NCI-H524 (cell line): ENCODE measurements at regions not wholly inside any gene's neighbourhood (a gene's known extent, or its start where the extent isn't known, plus 50 kb on each side); places are given as distances from the start of the nearest gene placed in this dataset.

Source experiments
- DNase-seq, 2 experiments: peaks; one replicate each; lab custom pipeline; 2025; lab: John Stamatoyannopoulos, UW

GRCh38 chr6:21997119-21998037, 299.5 kb downstream of the PRL start:
- peak; percentile 58 to 87 for DNase-seq

DNA sequence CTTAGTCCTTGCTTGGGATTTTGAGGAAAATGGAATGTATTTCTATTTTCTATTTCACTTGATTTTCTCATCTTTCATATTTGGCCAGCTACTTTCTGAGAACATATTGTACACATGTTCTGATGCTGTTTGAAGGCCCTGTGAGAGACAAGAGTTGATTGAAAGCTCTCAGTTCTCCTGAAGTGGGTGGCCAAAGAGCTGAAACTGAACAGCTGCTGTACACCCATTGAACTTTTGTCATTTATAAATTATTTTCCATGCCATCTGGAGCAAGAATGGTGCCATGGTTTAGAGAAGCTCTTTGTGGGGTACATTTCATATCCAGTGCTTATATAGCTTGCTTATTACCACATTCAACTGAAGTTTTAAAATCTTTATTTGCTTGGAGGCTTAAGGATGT, 298.3 kb downstream of the PRL start:
- DNase-seq: peak; percentile 79 to 91

- DNase-seq: peak; percentile 82 to 88
Observed at GRCh38 chr6:21999012-21999528, 297.8 kb downstream of the PRL start.

DNA sequence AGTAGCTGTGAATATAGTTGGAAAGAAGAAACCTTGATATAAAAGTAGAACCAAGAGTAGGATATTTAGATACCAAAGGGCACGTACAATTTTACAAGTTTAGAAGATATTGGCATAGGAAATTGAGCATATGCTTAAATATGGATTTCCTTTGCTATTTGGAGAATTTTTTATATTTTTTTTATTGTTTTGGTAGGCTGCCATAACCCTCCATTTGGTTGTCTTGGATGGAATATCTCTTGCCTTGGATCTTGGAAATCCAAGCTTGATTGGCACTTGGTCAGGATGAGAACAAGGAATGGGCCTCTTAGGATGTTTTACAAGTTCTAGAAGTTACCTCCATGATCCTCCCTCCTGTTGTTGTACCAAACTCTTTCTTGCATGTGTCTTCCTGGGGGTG, 297.1 kb downstream of the PRL start:
- no peak for DNase-seq

DNA sequence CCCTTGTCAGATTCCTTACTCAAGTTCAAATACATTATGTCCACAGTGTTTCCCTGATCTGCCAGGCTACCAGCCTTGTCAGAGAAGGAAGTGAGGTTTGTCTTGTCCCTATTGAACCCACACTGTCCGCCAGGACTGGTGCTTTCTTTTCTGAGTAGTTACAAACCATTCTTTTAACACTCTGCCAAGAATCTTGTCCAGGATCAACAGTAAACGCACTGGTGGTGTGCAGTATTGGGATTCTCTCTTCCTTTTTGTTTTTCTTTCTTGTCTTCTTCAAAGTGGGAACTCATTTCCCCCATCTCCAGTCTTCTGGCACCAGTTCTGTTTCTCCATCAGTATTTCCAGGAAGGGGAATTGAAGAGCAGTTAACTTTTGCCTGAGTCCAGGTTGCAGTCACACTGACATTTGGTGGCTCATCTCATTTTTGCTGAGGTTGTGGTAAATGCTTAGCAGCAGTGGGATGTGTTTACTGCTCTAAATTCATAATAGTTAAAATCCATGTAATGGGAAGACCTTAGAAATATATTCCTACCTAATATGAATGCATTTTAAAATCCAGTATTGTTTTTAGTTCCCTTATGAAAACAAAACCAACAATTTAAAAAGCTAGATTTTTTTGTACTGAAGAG, 295.3 kb downstream of the PRL start:
- no peak for DNase-seq

GRCh38 chr6:22003287-22003686, 293.5 kb downstream of the PRL start:
- DNase-seq: no peak

- DNase-seq: no peak
Observed at GRCh38 chr6:22006795-22007194, 290.0 kb downstream of the PRL start.

DNA sequence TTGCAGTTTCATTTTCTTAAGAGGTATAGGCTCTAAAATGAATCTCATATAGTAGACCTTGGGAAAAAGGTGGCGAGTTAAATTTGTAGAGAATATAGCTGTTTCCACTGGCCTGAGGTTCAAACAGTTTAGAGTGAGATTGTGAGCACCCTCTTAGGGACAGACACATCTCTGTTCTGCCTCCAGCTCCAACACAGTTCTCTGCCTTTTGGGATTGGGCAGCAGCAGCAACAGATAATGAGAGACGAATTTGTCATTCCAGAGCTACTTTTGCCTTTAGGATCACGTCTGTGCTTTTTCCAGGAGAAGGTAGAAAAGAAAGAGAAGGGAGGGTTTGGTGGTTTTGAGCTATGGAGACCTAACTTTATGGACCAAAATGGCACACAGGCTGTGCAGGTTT, 289.4 kb downstream of the PRL start:
- no peak for DNase-seq

GRCh38 chr6:22008248-22008836, 288.5 kb downstream of the PRL start:
- no peak for DNase-seq

GRCh38 chr6:22010102-22010501, 286.7 kb downstream of the PRL start:
- no peak for DNase-seq

- no peak for DNase-seq
Observed at GRCh38 chr6:22015216-22015615, 281.6 kb downstream of the PRL start.

DNA sequence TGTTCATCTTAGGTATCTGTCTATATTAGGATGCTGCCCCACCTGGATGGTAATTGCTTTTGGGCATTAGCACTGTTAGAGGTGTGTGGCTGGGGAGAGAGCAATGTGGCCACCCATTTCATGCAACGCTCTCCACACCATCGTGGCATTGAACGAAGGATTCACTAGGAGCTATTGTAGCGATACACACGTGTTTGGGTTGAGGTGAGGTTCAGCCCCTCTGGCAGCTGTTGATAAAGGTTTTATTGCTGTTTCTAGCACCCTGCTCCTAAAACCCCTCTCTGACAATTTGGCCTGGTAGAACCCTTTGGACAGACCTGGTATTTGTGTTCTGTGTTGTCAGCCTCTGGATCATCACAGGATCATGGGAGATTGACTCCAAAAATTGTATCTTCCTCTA, 280.9 kb downstream of the PRL start:
- DNase-seq: no peak

GRCh38 chr6:22017272-22017671, 279.6 kb downstream of the PRL start:
- no peak for DNase-seq

DNA sequence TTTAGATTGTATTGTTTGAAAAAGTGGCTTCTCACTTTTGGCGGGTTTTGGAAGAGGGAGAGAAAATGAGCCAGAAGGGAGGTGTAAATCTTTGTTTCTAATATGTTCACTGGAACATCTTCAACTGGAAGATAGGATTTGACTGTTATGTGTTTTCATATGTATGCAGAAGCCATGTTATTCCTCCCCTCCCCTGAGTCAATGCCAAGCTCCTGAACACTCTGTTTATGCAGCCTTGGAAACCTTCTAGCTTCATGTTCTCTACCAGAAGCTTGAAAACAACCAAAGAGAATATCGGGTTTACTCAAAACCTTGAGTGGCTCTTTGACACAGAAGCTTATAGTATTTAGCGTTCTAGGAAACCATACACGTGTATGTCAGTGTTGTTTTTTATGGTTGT, 279.1 kb downstream of the PRL start:
- no peak for DNase-seq

- no peak for DNase-seq
Observed at GRCh38 chr6:22019857-22020256, 277.0 kb downstream of the PRL start.

DNA sequence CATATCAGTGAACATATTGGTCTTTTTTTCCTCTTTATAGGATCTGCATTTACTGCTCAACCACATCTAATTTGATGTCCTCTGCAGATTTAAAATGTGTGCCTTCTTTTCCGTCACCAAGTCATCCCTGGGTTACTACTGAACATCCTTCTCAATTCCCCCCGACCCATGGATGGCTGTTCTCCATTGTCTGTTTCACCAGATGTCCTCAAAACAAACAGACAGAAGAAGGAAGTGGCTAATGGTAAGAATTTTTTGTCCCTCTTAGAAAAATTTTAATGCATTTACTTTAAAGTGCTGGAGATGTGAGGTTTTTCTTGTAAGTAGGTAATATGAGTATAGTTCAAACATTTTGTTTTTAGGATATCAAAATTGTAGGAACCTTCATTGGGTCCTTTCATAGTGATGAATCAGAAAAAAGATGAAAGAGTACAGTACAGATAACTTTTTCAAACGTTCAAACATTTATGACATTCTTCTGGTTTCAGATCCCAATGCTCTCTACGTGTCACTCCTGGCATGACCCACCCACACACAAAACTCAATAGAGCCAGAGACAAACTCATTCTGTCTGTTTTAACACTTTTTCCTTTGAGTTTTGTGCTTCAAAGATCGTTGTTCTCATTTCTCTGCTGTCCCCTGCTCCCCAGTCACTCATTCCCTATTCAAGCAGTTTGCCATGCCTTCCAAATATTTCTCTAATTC, 276.4 kb downstream of the PRL start:
- DNase-seq: no peak

GRCh38 chr6:22021966-22022365, 274.9 kb downstream of the PRL start:
- no peak for DNase-seq

DNA sequence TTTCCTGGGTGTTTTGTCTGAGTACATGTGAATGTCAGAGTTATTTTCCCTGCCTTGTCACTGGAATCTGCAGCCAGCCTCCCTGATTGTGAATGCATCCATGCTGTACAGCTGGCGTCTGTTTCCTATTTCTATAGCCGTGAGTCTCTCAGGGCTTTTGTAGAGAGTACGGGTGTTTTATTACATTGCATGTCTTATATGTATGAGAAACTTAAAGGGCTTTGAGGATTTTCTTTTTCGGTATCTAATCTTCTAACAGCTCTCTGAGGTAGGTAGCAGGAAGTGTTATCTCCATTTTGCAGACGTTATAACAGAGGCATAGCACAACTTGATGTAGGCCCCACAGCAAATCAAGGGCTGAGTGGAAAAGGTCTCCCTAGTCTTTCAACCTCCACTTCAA, 272.9 kb downstream of the PRL start:
- no peak for DNase-seq

- no peak for DNase-seq
Observed at GRCh38 chr6:22024973-22025467, 271.8 kb downstream of the PRL start.

DNA sequence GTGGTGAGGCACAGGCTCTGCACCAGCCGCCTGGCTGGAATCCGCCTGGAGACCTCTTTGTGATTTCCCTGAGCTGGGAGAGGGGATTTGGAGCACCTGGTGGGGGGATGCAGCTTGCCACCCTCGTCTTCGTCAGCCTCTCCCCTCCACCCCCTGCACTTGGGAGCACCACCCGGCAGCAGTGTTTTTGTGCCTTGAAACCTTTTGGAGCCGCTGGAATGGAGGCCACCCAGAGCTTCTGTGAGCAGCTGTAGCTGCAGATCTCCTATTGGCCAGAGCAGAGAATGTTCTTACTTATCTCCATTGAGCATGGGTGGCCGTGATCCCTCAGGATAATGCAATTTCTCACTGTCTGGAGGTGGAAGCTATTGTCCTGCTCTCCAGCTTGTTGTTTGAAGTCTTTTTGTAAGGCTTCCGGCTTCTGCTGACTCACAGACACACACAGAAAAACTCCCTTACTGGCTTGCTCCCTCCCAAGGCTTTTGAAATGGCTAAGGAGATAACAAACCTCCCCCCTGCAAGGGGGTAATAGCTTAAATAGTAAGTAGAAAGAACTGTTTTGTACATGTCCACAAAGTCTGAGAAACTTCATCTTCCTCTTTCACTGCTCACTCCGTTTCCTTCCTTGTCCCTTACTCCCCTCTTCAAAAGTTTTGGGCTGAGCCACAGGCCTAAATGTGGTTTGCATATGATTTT, 271.2 kb downstream of the PRL start:
- DNase-seq: no peak

DNA sequence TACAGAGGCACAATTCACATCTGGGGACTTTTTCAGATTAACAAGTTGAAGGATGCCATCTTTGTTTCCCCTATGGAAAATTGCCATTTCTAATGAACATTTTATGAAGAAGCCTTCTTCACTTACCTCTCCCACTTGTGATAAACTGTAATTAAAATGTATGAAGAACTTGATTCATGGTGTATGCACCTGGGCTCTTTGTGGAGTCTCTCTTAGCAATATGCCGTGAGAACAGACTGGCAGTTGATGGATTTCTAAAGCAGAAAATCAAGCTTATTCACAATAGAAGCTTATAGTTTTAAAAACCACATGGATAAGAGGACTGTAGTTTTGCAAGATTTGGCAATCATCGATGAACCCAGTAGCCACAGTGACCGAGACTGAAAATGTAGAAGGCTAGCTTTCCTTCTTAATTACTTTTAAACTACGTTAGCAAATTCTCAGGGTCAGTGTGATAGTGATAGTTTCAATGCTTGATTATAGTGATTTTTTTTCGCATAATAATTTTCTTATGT, 270.6 kb downstream of the PRL start:
- DNase-seq: no peak
